Muscle of leg (tissue), 3 donors: ENCODE measurements at regions not wholly inside any gene's neighbourhood (a gene's known extent, or its start where the extent isn't known, plus 50 kb on each side); places are given as distances from the start of the nearest gene placed in this dataset.

Experiments
- DNase-seq: peaks from one replicate; pipeline ENCODE4 v3.0.0; 2013
- H3K27ac ChIP-seq: one replicate; pipeline ENCODE4 v1.5.1; 2013; ENCODE audit warnings: mild to moderate bottlenecking, low read length, control low read depth
- H3K27me3 ChIP-seq: one replicate; pipeline ENCODE4 v1.6.1; 2013; ENCODE audit warnings: low read length; ENCODE audit not compliant: control insufficient read depth, insufficient read depth
- H3K36me3 ChIP-seq: one replicate; pipeline ENCODE4 v1.6.1; 2013; ENCODE audit warnings: low read length; ENCODE audit not compliant: control insufficient read depth, insufficient read depth
- H3K4me1 ChIP-seq: one replicate; pipeline ENCODE4 v1.6.1; 2013; ENCODE audit warnings: low read length; ENCODE audit not compliant: control insufficient read depth, insufficient read depth
- H3K4me3 ChIP-seq: one replicate; pipeline ENCODE4 v1.5.1; 2013; ENCODE audit warnings: low read length, control low read depth
- H3K9me3 ChIP-seq: replicated peaks from 2 replicates; pipeline ENCODE4 v1.6.1; 2013; ENCODE audit warnings: low read depth, low read length; ENCODE audit not compliant: control insufficient read depth
- WGBS: methylation state at CpG from one replicate; pipeline ENCODE4 v1.1.5; 2013; ENCODE audit warnings: missing lambda C conversion rate; ENCODE audit not compliant: insufficient coverage; 5-methylcytosine and 5-hydroxymethylcytosine counted together

DNA sequence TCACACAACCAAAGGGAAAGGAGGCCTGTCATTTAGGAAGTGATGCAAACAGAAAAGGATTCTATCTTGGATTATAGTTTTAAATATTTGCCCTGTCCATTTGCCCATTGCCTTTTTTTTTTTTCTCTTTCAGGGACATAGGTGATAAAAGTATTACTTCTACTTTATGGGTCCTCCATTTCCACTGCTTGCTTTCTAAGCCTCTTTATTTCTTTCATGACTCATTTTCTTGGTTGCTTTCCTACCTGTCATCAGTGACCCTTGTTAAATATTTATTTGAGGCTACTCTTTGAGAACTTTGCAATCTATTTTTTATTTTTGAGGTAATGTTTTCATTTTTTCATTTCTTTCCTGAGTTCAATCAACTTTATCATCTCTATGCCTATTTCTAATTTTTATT, 522.9 kb upstream of the ARRDC3 start:
- no peak for DNase-seq
- H3K36me3 ChIP-seq, result no peaks in the 10 kb centered on the region
- no peaks in the 10 kb centered on the region for H3K27me3 ChIP-seq
- no peak overlapping the region for H3K27ac ChIP-seq
- no peak overlapping the region for H3K4me3 ChIP-seq
- H3K4me1 ChIP-seq, result no peaks in the 10 kb centered on the region
- H3K9me3 ChIP-seq, result no peaks in the 10 kb centered on the region

DNA sequence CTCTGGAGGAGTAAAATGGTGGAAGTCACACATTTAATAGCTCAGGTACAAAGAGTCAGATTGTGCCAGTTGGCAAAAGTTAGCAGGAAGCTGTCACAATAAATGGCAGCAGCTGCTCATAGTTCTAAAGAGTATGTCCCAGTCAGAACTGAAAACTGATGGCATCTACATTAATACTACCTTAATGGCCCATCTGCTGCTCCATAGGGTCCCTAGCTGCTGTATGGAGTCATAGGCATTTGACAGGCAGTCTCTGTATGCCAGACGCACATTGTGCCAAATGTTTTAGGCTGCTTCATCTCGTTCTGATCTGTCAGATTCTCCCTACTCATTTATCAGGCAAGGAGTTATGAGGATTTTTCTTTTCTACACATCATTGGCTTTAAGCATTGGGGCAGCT, 515.8 kb upstream of the ARRDC3 start:
- no CpG with 5 or more reads among the region's 2 CpGs for WGBS

DNA sequence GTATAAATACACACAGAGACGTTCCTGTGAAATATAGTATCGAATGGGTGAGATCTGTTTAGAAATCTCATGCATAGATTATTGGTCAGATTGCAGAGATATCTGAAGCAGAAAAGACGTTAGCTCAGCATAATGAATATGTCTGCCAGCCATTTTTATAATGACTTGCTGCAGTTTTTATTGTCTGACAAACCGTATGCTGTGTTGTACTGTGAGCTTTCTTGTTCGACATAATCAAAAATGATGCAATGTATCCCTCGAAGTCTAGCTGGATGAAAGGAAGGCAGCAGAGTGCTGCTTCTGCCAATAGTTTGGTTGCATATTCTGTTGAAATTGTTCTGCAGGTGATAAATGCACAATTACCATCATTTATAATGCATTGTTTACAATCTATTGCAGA, 514.9 kb upstream of the ARRDC3 start:
- H3K27me3 ChIP-seq, result no peaks in the 10 kb centered on the region
- H3K4me3 ChIP-seq, result no peak overlapping the region
- DNase-seq, result no peak
- H3K9me3 ChIP-seq, result no peaks in the 10 kb centered on the region
- no peaks in the 10 kb centered on the region for H3K4me1 ChIP-seq
- H3K27ac ChIP-seq, result no peak overlapping the region
- H3K36me3 ChIP-seq, result no peaks in the 10 kb centered on the region
- 77% methylated on average over 2 of the region's 6 CpGs for WGBS

More for the DNA sequence above, 515.8 kb upstream of the ARRDC3 start:
- Histone ChIP-seq H3K4me1 (no peaks in the 10 kb centered on the region), H3K27ac (no peak overlapping the region), H3K4me3 (no peak overlapping the region), H3K9me3 (no peaks in the 10 kb centered on the region), H3K36me3 (no peaks in the 10 kb centered on the region), H3K27me3 (no peaks in the 10 kb centered on the region)
- DNase-seq, result no peak

DNA sequence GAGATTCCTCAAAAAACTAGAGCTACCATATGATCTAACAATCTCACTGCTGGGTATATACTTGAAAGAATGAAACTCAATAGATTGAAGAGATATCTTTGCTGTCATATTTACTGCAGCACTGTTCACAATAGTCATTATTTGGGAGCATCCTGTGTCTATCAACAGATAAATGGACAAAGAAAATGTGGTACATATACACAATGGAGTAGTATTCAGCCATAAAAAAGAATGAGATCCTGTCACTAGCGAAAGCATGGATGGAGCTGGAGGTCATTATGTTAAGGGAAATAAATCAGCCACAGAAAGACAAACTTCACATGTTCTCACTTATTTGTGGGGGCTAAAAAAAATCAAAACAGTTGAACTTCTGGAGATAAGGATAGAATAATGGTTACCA, 505.7 kb upstream of the ARRDC3 start:
- Histone ChIP-seq H3K4me1 (no peaks in the 10 kb centered on the region), H3K27me3 (no peaks in the 10 kb centered on the region), H3K4me3 (no peak overlapping the region), H3K27ac (no peak overlapping the region), H3K9me3 (no peaks in the 10 kb centered on the region), H3K36me3 (no peaks in the 10 kb centered on the region)
- no CpG with 5 or more reads among the region's 1 CpG for WGBS
- no peak for DNase-seq

DNA sequence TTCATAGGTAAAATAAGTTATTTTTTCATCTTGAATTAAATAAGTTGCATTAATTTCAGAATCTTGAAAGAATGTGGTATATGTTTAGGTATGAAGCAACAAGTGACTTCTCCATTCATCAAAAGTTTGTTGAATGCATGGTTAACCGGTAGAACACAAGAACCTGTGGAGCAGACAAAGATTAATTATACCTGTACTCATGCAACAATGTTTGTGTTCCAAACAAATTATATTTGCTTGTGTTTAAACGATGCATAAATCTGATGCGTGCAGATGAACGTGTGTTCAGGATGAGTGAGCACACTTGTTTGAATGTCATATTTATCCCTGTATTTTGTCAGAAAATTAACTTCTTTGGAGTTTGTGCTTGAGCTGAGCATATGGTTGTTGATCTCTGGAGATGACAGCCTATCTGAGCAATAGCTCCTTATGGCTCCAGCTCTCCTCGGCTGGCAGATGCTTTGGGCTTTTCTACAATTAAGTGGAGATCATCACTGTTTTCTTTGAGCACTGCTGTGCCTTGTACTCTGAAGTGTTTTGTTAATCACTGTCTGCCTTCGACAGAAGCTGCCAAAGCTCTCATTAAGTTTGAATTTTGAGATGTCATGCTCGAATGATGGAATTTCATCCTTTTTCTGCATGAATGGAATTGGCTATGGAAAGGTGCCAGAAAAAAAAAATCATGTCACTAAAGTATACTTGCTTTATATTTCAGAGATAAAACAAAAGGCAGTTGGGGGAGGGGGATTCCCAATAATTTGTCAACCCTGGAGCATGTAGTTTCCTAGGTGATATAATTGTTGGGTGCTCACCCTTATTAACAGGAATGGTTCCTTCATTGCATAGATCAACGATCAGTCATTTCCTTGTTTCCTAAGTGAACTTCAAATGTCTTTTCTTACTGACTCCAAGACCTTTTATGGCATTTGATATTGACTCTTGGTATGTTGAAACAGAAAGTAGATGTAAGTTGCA, 502.5 kb upstream of the ARRDC3 start:
- H3K4me1 ChIP-seq, result no peaks in the 10 kb centered on the region
- H3K27me3 ChIP-seq, result no peaks in the 10 kb centered on the region
- no peak overlapping the region for H3K27ac ChIP-seq
- H3K4me3 ChIP-seq, result no peak overlapping the region
- WGBS, result 40% methylated on average over 1 of the region's 8 CpGs
- no peaks in the 10 kb centered on the region for H3K36me3 ChIP-seq
- no peaks in the 10 kb centered on the region for H3K9me3 ChIP-seq
- no peak for DNase-seq

DNA sequence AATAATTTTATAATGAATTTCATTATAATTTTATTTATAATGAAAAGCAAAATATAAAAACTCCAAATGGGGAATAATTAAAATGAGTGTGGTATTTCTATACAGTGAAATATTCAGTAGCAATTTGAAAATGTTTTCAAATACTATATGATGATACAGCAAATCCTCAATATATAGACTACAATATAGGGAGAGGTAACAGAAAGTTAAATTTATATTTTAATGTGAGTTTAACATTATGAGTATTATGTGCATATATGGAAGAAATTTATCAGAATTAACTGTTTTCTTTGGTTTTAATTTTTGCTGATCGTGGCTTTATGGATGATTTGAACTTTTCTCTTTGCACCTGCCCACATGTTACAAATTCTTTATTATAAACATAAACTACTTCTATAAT, 500.9 kb upstream of the ARRDC3 start:
- Histone ChIP-seq H3K9me3 (no peaks in the 10 kb centered on the region), H3K27ac (no peak overlapping the region), H3K27me3 (no peaks in the 10 kb centered on the region), H3K4me1 (no peaks in the 10 kb centered on the region), H3K36me3 (no peaks in the 10 kb centered on the region), H3K4me3 (no peak overlapping the region)
- DNase-seq, result no peak
- WGBS, result no CpG with 5 or more reads among the region's 1 CpG

DNA sequence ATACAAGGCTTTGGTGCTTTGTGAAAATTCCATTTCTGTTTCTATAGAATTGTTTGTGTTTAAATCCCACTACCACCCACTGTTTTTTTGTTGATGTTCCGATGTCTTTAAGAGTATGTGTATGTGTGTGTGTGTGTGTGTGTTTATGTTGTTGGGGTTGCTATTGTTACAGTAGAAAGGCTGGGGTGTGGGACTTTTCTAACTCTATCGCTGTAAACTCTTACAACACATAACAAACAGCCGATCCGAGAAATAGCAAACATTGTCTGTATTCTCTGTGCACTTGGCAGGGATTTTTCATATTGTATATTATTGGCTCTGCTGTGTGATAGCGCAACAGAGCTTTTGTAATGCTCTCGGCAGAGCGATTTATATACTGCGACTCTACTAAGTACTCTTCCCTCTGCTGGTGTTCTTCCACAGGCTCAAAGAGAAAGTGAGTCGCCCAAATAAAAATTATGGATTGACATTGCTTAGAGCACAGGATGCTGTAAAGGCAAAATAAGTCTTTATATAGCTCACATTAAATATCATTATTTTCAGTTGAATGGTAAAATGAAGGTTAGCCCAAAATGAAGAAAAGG, 492.2 kb upstream of the ARRDC3 start:
- no peak overlapping the region for H3K27ac ChIP-seq
- peak; percentile 56 for DNase-seq
- no peaks in the 10 kb centered on the region for H3K9me3 ChIP-seq
- no peaks in the 10 kb centered on the region for H3K27me3 ChIP-seq
- H3K4me3 ChIP-seq, result no peak overlapping the region
- H3K4me1 ChIP-seq, result no peaks in the 10 kb centered on the region
- whole genome bisulfite sequencing, result no CpG with 5 or more reads among the region's 9 CpGs
- no peaks in the 10 kb centered on the region for H3K36me3 ChIP-seq

DNA sequence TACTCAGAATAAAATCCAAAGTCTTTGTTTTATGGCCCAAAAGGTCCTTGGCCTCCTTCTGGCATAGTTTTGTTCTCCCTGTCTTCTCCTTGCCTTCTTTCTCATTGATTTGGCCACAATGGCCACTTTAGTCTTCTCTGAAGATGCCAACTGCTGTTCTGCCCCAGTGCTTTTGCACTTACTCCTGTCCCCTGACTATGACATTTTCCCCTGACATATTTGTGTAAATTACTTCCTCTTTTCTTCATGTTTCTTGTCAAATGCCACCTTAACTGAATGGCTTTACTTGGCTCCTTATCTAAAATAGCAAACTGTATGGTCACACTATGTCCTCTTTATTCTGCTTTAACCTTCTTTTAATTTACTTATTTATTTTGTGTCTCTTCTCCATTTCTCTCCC, 484.7 kb upstream of the ARRDC3 start:
- no peaks in the 10 kb centered on the region for H3K36me3 ChIP-seq
- no peak overlapping the region for H3K4me3 ChIP-seq
- no peaks in the 10 kb centered on the region for H3K27me3 ChIP-seq
- no peaks in the 10 kb centered on the region for H3K4me1 ChIP-seq
- no peaks in the 10 kb centered on the region for H3K9me3 ChIP-seq
- no peak for DNase-seq
- no peak overlapping the region for H3K27ac ChIP-seq

DNA sequence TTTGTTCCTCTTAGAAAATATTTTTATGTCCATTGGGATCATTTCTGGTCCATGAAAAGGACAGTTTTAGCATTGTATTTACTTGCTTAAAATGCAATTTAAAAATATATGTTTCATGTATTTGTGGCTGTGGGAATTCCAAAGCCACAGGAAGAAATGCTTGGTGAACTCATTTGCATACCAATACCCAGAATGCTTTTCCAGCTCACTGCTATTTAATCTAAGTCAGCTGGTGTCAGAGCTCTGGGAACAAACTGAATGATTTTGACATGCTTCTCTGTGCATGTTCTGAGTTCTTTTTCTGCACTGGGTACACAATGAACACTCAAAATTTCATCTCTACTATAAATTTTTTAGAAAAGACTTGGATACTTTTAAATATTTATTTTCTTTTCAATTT, 482.8 kb upstream of the ARRDC3 start:
- no peak overlapping the region for H3K27ac ChIP-seq
- H3K4me3 ChIP-seq, result no peak overlapping the region
- H3K9me3 ChIP-seq, result no peaks in the 10 kb centered on the region
- no peaks in the 10 kb centered on the region for H3K36me3 ChIP-seq
- peak; percentile 50 for DNase-seq
- no peaks in the 10 kb centered on the region for H3K4me1 ChIP-seq
- no peaks in the 10 kb centered on the region for H3K27me3 ChIP-seq

DNA sequence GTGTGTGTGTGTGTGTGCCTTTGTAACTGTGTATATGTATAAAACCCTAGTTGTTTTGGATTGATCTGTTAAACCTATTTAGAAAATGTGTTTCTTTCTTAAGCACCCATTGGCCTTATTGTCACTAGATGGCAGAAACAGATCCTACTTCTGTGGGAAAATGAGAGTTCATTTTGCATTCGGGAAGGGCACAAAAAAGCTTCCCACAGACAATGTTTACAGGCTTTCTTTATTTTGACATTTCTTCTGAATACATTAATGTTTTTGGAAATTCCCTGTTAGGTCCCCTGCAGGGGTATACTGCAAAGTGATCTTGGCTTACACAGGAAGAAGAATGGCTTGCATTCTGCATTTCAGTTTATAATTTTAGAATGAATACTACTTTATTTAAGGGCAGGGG, 481.8 kb upstream of the ARRDC3 start:
- H3K27me3 ChIP-seq, result no peaks in the 10 kb centered on the region
- H3K4me3 ChIP-seq, result no peak overlapping the region
- no peaks in the 10 kb centered on the region for H3K9me3 ChIP-seq
- H3K4me1 ChIP-seq, result no peaks in the 10 kb centered on the region
- no peaks in the 10 kb centered on the region for H3K36me3 ChIP-seq
- no peak overlapping the region for H3K27ac ChIP-seq
- no CpG with 5 or more reads among the region's 1 CpG for WGBS
- peak; percentile 70 for DNase-seq
